ENCODE measurements at regions not wholly inside any gene's neighbourhood (a gene's known extent, or its start where the extent isn't known, plus 50 kb on each side); places are given as distances from the start of the nearest gene placed in this dataset.

- TF ChIP-seq CTCF (IDR thresholded peaks at IDR 0.05; ENCODE audit: extremely low read depth in 1 of 2, insufficient read depth in 1 of 2, low read depth in 1 of 2, low read length in 2 of 2) (no peak), POLR2A (IDR thresholded peaks at IDR 0.05; ENCODE audit: low read depth, low read length) (no peak), MYC (IDR thresholded peaks at IDR 0.05; ENCODE audit: low read depth, low read length) (no peak), MAX (IDR thresholded peaks at IDR 0.05; ENCODE audit: insufficient read depth, insufficient read length) (no peak), EZH2 (IDR thresholded peaks at IDR 0.05; ENCODE audit: borderline replicate concordance, low read depth, low read length, severe bottlenecking) (no peak), POLR2AphosphoS5 (IDR thresholded peaks at IDR 0.05; ENCODE audit: insufficient read depth, low read depth, low read length) (no peak), JUN (IDR thresholded peaks at IDR 0.05; ENCODE audit: borderline replicate concordance, insufficient read depth, insufficient read length, low read depth) (no peak), FOS (IDR thresholded peaks at IDR 0.05; ENCODE audit: borderline replicate concordance, insufficient read depth, low read length) (no peak)
Observed at GRCh38 chr5:117734056-117734455, 1159.4 kb upstream of the SEMA6A start.
